HG03039 (cell line): ENCODE measurements at regions not wholly inside any gene's neighbourhood (a gene's known extent, or its start where the extent isn't known, plus 50 kb on each side); places are given as distances from the start of the nearest gene placed in this dataset.
"Not testable (repeated sequence)": the region's sequence is repeated elsewhere in the genome, so short reads cannot be mapped to it uniquely, and the experiment has no call there.

ENCODE experiments used
- ATAC-seq: cut with Tn5 transposase; IDR thresholded peaks from one replicate; pipeline ENCODE4 v1.9.1; 2021; ENCODE audit warnings: mild to moderate bottlenecking, moderate library complexity; ENCODE audit not compliant: unreplicated experiment

DNA sequence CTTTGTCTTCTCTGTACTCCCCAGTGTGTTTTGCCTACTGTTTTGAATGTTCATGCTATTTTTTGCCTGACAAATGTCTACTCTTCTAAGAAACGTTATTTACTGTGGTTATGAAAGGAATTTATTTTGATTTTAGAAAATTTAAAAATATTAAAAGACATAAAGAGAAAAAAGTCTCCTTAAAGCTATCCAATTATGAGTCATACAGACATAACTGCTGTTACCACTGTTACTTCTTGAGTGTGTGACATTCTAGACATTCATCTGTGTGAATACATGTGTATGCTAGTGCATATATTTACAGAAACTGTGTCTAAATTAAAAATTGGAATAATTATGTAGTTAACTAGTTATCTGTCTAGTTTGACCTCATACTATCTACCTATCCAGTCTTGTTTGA lies 187.6 kb upstream of the SGCG start:
- no peak for ATAC-seq

DNA sequence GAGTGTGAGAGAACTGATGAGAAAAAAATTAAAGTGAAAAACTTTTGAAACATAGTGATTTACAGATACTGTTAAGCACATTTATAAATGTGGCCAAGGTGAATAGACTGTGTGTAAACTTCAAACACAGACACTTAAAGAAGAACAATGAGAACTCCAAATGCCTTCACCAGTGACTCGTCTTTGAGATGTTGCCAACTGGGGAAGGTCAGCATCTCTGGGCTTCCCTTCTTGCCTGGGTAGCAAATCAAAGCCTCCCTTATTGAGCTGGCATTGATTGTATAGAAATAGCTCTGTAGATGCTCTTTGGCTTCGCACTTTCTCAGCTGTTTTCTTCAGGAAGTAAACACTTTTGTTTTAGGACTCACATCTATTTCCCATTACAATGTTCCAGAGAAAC lies 177.3 kb upstream of the SGCG start:
- ATAC-seq = no peak

DNA sequence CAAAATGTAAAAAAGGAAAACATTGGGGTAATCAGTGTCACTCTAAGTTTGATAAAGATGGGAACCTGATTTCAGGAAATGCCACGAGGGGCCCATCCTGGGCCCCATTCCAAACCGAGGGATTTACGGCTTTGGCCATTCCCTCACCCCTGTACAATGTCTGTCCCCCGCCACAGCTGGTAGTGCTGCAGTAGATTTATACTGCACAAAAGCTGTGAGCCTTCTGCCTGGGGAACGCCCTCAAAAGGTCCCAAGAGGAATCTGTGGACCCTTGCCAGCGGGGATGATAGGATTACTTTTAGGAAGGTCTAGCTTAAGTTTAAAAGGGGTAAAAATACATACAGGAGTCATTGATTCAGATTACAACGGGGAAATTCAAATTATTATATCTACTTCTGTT lies 173.4 kb upstream of the SGCG start:
- no peak for ATAC-seq

DNA sequence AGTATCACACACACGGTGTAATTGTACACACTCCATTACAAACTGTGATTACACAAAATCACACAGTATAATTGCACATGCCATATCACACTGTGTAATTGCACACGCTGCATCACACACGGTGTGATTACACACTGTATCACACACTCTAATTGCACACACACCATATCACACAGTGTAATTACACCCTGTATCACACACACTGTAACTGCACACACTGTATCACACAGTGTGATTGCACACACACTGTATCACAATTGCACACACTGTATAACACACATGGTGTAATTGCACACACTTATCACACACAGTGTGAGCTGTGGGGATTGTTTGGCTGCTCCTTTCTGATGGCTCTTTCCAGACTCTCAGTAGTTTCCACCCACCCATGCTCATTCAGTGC lies 162.6 kb upstream of the SGCG start:
- ATAC-seq = no peak

DNA sequence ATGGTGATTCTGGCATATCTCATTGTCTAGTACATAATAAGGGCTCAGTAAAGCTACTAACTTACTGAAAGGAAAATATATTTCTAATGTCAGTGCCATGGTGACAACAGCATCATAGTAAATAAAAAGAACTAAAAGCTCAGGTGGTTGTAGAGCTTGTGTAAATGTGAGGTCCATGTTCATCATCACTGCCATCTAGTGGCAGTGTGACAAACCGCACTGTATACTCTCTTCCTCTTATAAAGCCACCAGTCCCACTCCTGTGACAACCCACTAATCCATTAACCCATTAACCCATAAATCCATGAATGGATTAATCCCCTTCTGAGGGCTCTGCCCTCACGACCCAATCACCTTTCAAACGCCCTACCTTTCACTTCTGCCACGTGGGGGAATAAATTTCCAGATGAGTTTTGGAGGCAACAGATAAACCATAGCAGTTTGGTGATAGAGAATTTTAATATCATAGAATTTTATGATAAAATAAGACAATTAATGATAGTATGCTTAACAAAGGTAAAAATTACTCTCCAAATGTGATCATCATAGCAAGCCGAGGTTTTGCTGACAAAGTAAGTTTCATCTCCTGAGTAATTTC lies 160.4 kb upstream of the SGCG start:
- ATAC-seq = peak; percentile 94

DNA sequence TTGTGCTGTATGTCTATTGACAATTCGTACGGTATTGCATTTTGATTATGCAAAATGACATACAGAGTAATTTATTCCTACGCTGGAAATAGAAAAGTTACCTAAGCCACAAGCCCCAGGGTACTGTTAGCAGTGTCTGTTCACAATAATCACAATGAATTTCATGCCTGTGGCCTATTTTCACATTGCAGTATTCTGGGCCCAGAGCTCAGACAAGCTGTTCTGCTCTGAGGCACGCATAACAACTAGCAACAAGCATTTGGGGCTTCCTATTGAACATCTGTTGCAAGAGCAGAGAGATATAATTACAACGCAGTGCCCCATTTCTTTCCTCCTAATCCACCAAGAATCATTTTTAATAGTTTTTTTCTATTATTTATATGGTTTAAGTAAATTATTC lies 158.9 kb upstream of the SGCG start:
- no peak for ATAC-seq

DNA sequence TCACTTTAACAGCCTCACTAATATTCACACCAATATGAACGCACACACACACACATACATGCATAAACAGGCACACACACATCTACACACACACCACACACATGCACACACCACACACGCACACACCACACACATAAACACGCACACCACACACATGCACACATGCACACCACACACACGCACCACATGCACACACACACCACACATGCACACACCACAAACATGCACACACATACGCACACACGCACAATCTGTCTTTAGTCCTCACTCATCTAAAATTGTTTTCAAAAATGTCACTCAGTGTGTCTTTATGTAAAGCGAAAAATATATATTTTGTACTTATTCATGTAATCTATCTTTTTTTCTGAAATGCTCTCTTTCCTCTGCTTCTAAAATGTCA lies 158.1 kb upstream of the SGCG start:
- no peak for ATAC-seq

DNA sequence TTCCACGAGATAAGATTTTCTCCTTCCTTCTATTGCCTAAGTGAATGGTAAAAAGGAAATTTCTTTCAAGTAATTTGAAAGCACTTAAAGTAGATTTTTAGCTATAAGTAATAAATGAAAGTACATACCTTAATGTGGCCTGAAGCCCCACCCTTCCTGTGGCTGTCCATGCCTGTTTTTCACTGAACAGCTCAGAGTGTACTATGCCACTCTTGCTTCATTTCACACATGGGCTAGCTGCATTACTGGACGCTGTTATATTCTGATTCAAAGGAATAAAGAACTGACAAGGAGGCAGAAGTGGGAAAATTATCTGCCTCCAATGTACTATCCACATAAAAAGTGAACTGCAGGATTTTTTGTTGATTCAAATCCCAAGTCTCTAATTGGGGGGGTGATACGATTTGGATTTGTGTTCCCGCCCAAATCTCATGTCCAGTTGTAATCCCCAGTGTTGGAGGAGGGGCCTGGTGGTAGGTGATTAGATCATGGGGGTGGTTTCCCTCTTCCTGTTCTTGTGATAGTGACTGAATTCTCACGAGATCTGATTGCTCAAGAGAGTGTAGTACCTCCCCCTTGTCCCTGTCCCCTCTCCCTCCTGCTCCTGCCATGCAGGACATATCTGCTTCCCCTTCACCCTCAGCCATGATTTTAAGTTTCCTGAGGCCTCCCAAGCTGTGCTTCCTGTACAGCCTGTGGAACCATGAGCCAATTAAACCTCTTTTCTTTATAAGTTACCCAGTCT lies 154.7 kb upstream of the SGCG start:
- no peak for ATAC-seq

DNA sequence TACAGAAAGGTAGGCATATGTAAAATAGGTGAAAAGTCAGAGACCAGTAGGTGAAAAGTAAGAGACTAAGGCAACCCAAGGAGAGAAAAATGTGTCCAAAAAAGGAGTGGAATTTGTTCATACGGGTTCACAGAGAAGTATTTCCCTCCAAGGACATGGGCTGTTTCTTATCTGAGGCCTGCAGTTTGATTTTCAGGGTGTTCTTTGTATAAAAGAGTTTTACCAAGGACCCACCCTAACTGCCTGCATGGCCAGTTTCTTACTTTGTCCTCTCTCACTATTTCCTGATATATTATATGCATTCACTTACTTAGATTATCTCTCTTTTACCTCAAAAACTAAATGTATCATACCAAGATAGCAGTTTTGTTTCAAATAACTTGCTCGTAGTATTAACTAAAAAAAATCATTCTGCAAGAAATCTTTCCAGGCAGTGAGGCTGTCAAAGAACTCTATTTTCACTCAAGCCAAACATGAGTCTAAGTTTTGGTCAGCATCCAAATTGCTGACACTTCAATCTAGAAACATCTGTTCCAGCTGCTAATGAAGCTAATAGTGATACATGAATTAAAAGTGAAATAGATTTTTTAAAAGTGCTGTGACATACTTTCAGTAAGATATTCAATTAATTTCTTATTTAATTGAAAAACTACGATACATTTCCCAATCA lies 141.4 kb upstream of the SGCG start:
- ATAC-seq = no peak

DNA sequence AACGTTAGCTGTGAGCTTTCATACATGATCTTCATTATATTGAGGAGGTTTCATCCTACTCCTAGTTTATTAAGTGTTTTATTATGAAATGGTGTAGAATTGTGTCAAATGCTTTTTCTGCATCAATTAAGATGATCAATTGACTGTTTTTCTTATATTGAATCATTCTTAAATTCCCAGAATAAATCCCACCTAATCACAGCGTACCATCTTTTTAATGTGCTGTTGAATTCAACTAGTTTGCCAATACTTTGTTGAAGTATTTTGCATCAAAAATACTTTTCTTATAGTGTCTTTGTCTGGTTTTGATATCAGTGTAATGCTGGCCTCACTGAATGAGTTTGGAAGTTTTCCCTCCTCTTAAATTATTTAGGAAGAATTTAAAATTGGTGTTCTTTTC lies 138.6 kb upstream of the SGCG start:
- no peak for ATAC-seq

DNA sequence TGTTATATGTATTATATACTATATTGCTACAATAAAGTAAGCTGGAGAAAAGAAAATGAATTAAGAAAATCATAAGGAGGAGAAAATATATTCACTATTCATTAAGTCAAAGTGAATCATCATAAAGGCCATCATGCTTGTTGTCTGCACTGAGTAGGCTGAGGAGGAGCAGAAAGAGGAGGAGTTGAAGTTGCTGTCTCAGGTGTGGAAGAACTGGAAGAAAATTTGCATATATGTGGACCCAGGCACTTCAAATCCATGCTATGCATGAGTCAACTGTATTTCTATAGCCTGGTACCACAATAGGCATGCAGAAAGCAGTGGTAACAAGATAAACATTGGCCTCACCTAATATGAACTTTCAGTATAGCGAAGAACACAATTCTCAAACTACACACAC lies 135.9 kb upstream of the SGCG start:
- ATAC-seq = no peak

DNA sequence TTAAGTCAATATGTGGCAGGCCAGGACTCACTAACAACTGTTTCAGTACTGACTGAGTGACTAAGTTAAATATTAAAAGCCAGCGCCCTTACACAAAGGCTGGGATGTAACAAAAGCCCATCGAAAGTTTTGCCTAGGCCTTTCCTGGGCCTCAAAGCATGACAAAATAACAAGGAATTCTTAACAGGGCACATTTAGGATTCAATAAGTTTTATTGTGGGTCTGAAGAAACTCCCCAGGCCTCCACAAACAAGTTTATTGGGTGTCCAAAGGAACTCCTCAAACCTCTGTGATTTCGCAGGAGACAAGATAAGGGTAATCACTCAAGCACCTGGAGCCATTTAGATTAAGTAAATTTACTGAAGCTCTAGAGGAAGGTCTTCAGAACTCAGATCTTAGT lies 130.7 kb upstream of the SGCG start:
- ATAC-seq = no peak

DNA sequence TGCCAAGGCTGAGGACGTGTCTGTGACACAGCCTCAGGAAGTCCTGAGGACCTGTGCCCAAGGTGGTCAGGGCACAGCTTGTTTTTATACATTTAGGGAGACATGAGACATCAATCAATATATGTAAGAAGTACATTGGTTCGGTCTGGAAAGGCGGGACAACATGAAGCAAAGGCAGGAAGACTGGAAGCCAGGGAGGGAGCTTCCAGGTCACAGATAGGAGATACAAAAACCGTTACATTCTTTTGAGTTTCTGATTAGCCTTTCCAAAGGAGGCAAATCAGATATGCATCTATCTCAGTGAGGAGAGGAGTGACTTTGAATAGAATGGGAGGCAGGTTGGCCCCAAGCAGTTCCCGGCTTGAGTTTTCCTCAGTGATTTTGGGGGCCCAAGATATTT lies 127.1 kb upstream of the SGCG start:
- ATAC-seq = not testable (repeated sequence)

DNA sequence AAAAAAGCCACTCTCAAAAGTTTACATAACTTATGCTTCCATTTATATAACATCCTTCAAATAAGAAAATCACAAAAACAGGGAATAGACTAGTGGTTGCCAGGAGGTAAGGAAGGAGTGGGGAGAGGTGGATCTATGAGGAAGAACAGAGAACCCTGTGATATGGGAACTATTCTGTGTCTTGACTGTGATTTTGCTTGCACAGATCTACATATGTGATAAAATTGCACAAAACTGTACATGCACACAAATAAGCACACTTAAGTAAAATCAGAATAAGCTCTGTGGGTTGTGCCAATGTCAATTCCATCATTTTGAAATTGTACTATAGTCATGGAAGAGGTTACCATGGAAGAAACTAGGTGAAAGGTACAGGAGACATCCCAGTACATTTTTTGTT lies 121.6 kb upstream of the SGCG start:
- no peak for ATAC-seq

DNA sequence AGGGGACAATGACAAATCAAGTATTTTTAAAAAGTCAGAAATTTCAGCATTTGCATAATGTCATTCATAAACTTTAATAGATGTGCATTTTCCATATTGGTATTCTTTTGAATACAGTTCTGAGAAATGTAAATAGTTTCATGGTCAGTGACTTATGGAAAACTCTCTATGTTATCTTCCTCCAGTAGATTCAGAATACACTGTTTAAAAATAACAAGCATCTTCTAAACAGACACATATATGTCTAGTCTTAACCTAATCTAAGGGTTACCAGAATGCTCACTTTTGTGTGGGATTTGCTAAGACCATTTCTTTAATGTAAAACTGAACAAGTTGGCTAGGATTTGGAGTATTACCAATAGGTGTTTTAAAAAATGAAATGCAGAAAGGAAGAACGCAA lies 119.8 kb upstream of the SGCG start:
- ATAC-seq = no peak

DNA sequence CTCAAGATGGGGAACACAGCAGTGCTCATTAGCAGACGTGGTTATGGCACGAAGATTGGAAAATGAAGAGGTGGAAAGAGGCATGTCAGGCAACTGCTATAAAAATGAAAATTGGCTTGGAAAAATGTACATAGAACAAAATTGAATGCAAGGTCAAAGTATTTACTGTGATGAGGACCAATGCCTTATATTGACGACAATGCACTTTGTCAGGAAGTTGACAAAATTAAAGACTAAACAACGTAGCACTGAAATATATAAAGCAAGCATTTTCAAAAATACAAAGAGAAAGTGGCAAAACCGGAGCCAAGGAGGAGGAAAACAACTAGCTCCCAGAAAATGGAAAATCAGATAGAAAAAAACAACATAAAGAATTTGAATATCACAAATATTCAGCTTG lies 113.7 kb upstream of the SGCG start:
- ATAC-seq = no peak

DNA sequence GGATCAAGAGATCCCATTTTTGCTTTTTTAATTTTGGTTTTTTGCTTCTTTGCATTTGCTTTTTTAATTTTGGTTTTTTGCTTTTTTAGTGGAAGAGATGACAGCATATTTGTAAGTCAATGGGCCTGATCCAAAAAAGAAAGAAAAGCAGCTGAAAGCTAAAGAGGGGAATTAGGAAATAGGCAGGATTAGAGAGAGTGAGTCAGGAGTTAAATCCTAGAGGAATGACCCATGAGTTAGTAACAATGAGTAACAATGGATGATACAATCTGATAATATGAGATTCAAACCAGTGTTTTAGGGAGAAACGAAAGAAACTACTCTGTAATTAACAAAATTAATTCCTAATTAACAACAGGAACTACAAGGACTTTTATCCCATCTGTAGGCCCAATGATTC lies 111.2 kb upstream of the SGCG start:
- ATAC-seq = no peak

DNA sequence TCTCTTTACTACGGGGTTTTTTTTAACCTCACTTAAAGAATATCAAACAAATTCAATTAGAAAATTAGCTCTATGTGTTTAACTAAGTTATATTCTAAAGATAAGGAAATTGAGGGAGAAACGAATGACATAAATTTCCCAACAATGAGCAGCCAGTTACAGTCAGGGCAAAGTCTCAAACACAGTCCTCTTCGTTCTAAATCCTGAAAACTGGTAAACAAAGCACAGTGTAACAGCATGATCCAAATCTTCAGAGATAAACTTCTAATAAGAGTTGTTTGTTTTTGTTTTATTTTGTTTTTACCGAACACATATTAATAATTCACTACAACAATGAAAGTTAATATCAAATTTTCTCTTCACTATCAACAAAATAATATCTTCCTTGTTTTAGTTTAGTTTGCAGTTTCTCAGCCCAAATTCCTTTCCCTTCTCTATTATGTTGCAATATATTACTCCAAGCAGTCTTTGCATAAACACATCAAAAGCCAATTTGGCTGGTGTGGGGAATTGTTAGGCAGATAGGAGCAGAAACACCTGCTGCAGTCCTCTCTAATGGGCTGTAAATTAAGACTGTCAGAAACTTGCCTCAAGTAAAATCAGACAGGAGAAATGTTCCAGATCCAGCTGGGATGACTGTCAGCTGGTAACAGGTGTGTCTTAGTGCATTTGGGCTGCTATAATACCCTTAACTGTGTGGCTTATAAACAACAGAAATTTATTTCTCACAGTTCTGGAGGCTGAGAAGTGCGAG lies 106.5 kb upstream of the SGCG start:
- no peak for ATAC-seq

DNA sequence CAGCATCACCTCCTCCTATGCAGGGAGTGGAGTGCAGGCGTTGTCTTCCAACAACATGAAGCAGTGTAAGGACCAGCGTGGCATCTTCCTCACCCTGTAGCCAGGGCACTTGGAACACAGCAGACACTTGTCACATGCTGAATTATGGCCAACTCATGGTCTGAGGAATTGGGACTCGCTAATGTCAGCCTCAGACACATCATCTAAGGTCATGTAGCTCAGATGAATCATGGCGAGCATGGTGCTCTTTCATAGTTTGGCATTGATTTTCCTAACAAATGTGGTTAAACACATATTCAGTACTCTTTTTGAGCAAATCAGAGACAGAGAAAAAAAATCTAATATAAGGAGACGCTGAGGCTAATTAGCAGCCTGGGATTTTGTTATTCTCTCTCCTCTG lies 99.6 kb upstream of the SGCG start:
- ATAC-seq = no peak

DNA sequence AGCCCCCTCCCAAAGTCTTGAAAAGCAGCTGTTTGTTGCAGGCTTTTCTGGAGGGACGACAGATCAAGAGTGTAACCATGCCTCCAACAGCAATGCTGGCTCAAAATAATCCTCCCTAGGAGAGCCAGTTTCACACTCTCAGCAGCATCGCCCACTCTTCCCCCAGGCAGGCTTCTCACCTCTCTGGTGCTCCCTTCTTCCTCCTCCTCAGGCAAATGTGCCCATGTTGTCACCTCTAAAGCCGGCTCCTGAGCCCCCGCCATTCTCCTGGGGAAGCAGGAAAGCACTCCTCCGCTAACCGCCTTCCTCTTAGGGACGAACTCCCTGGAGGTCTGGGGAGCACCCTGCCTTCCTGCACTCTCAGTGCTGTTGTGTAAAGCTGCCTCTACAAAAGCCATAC lies 98.9 kb upstream of the SGCG start:
- ATAC-seq = no peak

DNA sequence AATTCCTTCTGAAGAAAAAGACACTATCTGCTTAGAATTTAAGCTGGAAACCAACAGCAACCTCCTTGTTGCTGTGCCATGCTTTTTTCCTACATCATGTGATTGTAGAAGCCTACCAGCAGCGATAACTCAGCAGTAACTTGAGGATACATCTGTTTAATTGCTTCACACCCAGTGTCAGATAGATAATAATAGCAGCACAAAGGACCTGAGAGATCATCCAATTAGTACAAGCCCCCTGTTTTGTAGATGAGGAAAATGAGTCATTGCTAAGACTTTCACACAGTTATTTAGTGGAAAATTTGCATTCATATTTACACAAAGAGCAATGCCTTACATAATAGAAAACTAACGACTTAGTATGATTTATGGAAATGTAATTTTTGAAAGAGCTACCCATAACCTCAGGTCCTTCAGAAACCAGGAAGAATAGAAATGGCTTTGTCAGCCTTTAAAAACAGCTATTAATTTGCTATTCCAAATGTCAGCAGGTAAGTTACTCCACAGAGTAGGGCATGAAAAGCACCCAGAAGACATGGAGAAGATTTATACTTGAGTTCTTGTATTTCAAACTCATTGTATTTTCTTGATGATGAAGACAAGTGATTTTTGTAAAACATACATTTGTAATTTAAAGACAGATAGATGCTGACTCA lies 93.7 kb upstream of the SGCG start:
- ATAC-seq = no peak
